H1 (cell line): ENCODE measurements at regions not wholly inside any gene's neighbourhood (a gene's known extent, or its start where the extent isn't known, plus 50 kb on each side); places are given as distances from the start of the nearest gene placed in this dataset.

Experiments
- CTCF ChIA-PET: fragments of 300-600 bp; sonication (Branson Sonifier 250); formaldehyde crosslinking; loops from one replicate; lab custom pipeline; 2021; ENCODE audit not compliant: partially characterized antibody; lab: Charles Lee
- POLR2A ChIA-PET: fragments of 300-600 bp; sonication (Branson Sonifier 250); formaldehyde crosslinking; loops from one replicate; lab custom pipeline; 2021; ENCODE audit warnings: inconsistent platforms; ENCODE audit not compliant: partially characterized antibody; lab: Charles Lee
- DNase-seq, 2 experiments: peaks; one replicate each; pipeline versions ENCODE4 v3.0.0 to v3.0.0-alpha.2; 2010 to 2022; ENCODE audit warnings: low spot score in 2 of 2, low read depth in 1 of 2, mixed read lengths in 1 of 2
- FAIRE-seq: peaks from 2 replicates; lab custom pipeline; 2011; peaks lifted over from hg19 to GRCh38; lab: Jason Lieb, UNC
- H2AFZ ChIP-seq: 2 replicates; pipeline ENCODE4 v1.8.1; 2012; ENCODE audit warnings: low read length, inconsistent platforms
- H2AK5ac ChIP-seq: 2 replicates; pipeline ENCODE4 v1.6.1; 2013; ENCODE audit warnings: low read depth, low read length
- H2BK120ac ChIP-seq: replicated peaks from 2 replicates; pipeline ENCODE3; 2013; ENCODE audit warnings: low read depth, low read length, inconsistent platforms
- H2BK12ac ChIP-seq: 2 replicates; pipeline ENCODE4 v1.6.1; 2013; ENCODE audit warnings: low read depth, low read length
- H2BK15ac ChIP-seq: 2 replicates; pipeline ENCODE4 v1.6.1; 2013; ENCODE audit warnings: low read length
- H2BK20ac ChIP-seq: 2 replicates; pipeline ENCODE4 v1.6.1; 2013; ENCODE audit warnings: low read length
- H2BK5ac ChIP-seq: 2 replicates; pipeline ENCODE4 v1.6.1; 2013; ENCODE audit warnings: low read depth, low read length
- H3K14ac ChIP-seq: 2 replicates; pipeline ENCODE4 v1.6.1; 2013; ENCODE audit warnings: inconsistent platforms; ENCODE audit not compliant: insufficient read length
- H3K18ac ChIP-seq: 2 replicates; pipeline ENCODE4 v1.6.1; 2013; ENCODE audit warnings: low read length; ENCODE audit errors: extremely low read depth
- H3K23ac ChIP-seq: 2 replicates; pipeline ENCODE4 v1.6.1; 2013; ENCODE audit warnings: inconsistent platforms; ENCODE audit not compliant: insufficient read length
- H3K23me2 ChIP-seq: 2 replicates; pipeline ENCODE4 v1.6.1; 2013; ENCODE audit warnings: low read depth, low read length
- H3K27ac ChIP-seq: 2 replicates; pipeline ENCODE4 v1.6.1; 2011; ENCODE audit warnings: low read depth, low read length, inconsistent platforms
- H3K27me3 ChIP-seq, 4 experiments: replicated peaks in 1 of 4; 1 replicate in 1 of 4; 2 replicates in 3 of 4; pipeline versions ENCODE4 v1.6.1 to v1.8.1; 2011 to 2013; ENCODE audit warnings: low read length in 3 of 4, mild to moderate bottlenecking in 3 of 4, inconsistent platforms in 2 of 4, mixed read lengths in 2 of 4, moderate library complexity in 1 of 4; ENCODE audit not compliant: control insufficient read depth in 3 of 4, insufficient read depth in 3 of 4; ENCODE audit errors: extremely low read depth in 1 of 4
- H3K36me3 ChIP-seq, 4 experiments: 2 replicates each; pipeline versions ENCODE4 v1.6.1 to v1.8.1; 2011 to 2013; ENCODE audit warnings: mild to moderate bottlenecking in 4 of 4, low read length in 3 of 4, moderate library complexity in 2 of 4, control low read depth in 1 of 4, inconsistent platforms in 1 of 4; ENCODE audit not compliant: insufficient read depth in 4 of 4, control insufficient read depth in 2 of 4
- H3K4ac ChIP-seq: replicated peaks from 2 replicates; pipeline ENCODE3; 2013; ENCODE audit warnings: low read length, low read depth, mixed read lengths, inconsistent platforms; ENCODE audit not compliant: insufficient read length
- H3K4me1 ChIP-seq, 4 experiments: replicated peaks in 1 of 4; 1 replicate in 1 of 4; 2 replicates in 3 of 4; pipeline versions ENCODE4 v1.6.1 to v1.8.1; 2011 to 2013; ENCODE audit warnings: low read length in 3 of 4, inconsistent platforms in 2 of 4, mixed read lengths in 1 of 4; ENCODE audit not compliant: insufficient read depth in 4 of 4, control insufficient read depth in 3 of 4
- H3K4me2 ChIP-seq, 2 experiments: 2 replicates each; pipeline versions ENCODE4 v1.6.1 to v1.8.1; 2011 to 2013; ENCODE audit warnings: low read depth in 2 of 2, low read length in 2 of 2, control low read depth in 1 of 2, inconsistent platforms in 1 of 2, mild to moderate bottlenecking in 1 of 2; ENCODE audit not compliant: insufficient read depth in 1 of 2
- H3K4me3 ChIP-seq, 4 experiments: fragments of 200-600, 300-600 bp in 1 of 4; sonication (generic), shearing (Covaris generic), sonication (Bioruptor Twin) in 1 of 4; 2 replicates each; pipeline versions ENCODE4 v1.5.1 to v1.8.1; 2011 to 2016; ENCODE audit warnings: low read length in 4 of 4, low read depth in 3 of 4, control low read depth in 2 of 4, inconsistent platforms in 2 of 4, mild to moderate bottlenecking in 2 of 4, mixed read lengths in 1 of 4, moderate library complexity in 1 of 4; ENCODE audit not compliant: insufficient read depth in 2 of 4; ENCODE audit errors: extremely low read depth in 1 of 4
- H3K56ac ChIP-seq: replicated peaks from 2 replicates; pipeline ENCODE3; 2013; ENCODE audit warnings: low read depth, mild to moderate bottlenecking, mixed read lengths, low read length, inconsistent platforms; ENCODE audit not compliant: insufficient read length
- H3K79me1 ChIP-seq: 2 replicates; pipeline ENCODE4 v1.6.1; 2013; ENCODE audit warnings: low read depth, low read length, control low read depth
- H3K79me2 ChIP-seq, 2 experiments: 2 replicates each; pipeline versions ENCODE4 v1.6.1 to v1.8.1; 2012 to 2013; ENCODE audit warnings: low read length in 2 of 2, mild to moderate bottlenecking in 2 of 2, inconsistent platforms in 1 of 2; ENCODE audit not compliant: insufficient read depth in 2 of 2, control insufficient read depth in 1 of 2
- H3K9ac ChIP-seq, 4 experiments: replicated peaks in 1 of 4; 1 replicate in 1 of 4; 2 replicates in 3 of 4; pipeline versions ENCODE4 v1.6.1 to v1.8.1; 2011 to 2013; ENCODE audit warnings: low read depth in 3 of 4, low read length in 3 of 4, control low read depth in 2 of 4, mild to moderate bottlenecking in 2 of 4, moderate library complexity in 2 of 4, inconsistent platforms in 1 of 4; ENCODE audit errors: extremely low read depth in 1 of 4
- H3K9me3 ChIP-seq, 2 experiments: 2 replicates each; pipeline versions ENCODE4 v1.6.1 to v1.8.1; 2012 to 2013; ENCODE audit warnings: mild to moderate bottlenecking in 2 of 2, moderate library complexity in 2 of 2, control low read depth in 1 of 2, inconsistent platforms in 1 of 2, low read depth in 1 of 2, low read length in 1 of 2, mixed read lengths in 1 of 2; ENCODE audit not compliant: insufficient read depth in 2 of 2
- H4K20me1 ChIP-seq, 2 experiments: replicated peaks in 1 of 2; 2 replicates each; pipeline versions ENCODE3 to v1.8.1; 2011 to 2013; ENCODE audit warnings: inconsistent platforms in 2 of 2, low read length in 2 of 2, mild to moderate bottlenecking in 1 of 2; ENCODE audit not compliant: insufficient read depth in 2 of 2, control insufficient read depth in 1 of 2
- H4K5ac ChIP-seq: 2 replicates; pipeline ENCODE4 v1.6.1; 2013; ENCODE audit warnings: low read length, low read depth, mixed read lengths, inconsistent platforms; ENCODE audit not compliant: insufficient read length
- H4K8ac ChIP-seq: 2 replicates; pipeline ENCODE4 v1.8.0; 2013; ENCODE audit warnings: mild to moderate bottlenecking, moderate library complexity, low read length, inconsistent platforms; ENCODE audit not compliant: insufficient read depth; ENCODE audit errors: extremely low read depth
- H4K91ac ChIP-seq: replicated peaks from 2 replicates; pipeline ENCODE3; 2013; ENCODE audit warnings: low read length, mixed read lengths, inconsistent platforms; ENCODE audit not compliant: insufficient read length
- ASH2L ChIP-seq: fragments of 200-600, 300-600 bp; sonication (generic); IDR thresholded peaks from one replicate; pipeline ENCODE4 v1.7.1; 2017; ENCODE audit warnings: low read length
- EGR1 ChIP-seq: IDR thresholded peaks from 2 replicates; pipeline ENCODE4 v1.6.1; 2011; ENCODE audit warnings: low read depth, low read length, borderline replicate concordance
- KDM4A ChIP-seq: IDR thresholded peaks from one replicate; pipeline ENCODE4 v1.7.1; 2012; ENCODE audit warnings: low read depth, mild to moderate bottlenecking, moderate library complexity, low read length, inconsistent platforms; ENCODE audit not compliant: severe bottlenecking
- MAX ChIP-seq: IDR thresholded peaks from 2 replicates; pipeline ENCODE4 v1.6.1; 2012; ENCODE audit warnings: inconsistent platforms
- NANOG ChIP-seq: IDR thresholded peaks from 2 replicates; pipeline ENCODE4 v1.6.1; 2011; ENCODE audit warnings: low read length, low read depth, mild to moderate bottlenecking, inconsistent platforms; ENCODE audit not compliant: insufficient read depth, poor library complexity, severe bottlenecking
- NRF1 ChIP-seq: IDR thresholded peaks from 2 replicates; pipeline ENCODE4 v1.6.1; 2011; ENCODE audit warnings: mild to moderate bottlenecking, low read depth, low read length, improper control_type of control experiment
- PHF8 ChIP-seq: fragments of 200-600 bp; sonication (generic); conservative IDR thresholded peaks from 2 replicates; pipeline ENCODE4 v1.7.1; 2012; ENCODE audit warnings: low read depth, mild to moderate bottlenecking, inconsistent platforms, low read length, moderate library complexity
- RAD21 ChIP-seq, 2 experiments: IDR thresholded peaks in 1 of 2; conservative IDR thresholded peaks in 1 of 2; 2 replicates each; pipeline ENCODE4 v1.6.1; 2011; ENCODE audit warnings: low read depth in 2 of 2, low read length in 2 of 2, improper control_type of control experiment in 1 of 2, inconsistent platforms in 1 of 2, mild to moderate bottlenecking in 1 of 2, moderate library complexity in 1 of 2
- SIX5 ChIP-seq: IDR thresholded peaks from 2 replicates; pipeline ENCODE4 v1.6.1; 2011; ENCODE audit warnings: mild to moderate bottlenecking, low read depth, low read length
- ZNF274 ChIP-seq: IDR thresholded peaks from 2 replicates; pipeline ENCODE4 v1.7.0; 2012; ENCODE audit warnings: low read length, borderline replicate concordance; ENCODE audit errors: extremely low read depth
- WGBS, 2 experiments: shearing (Covaris generic) in 1 of 2; methylation state at CpG; one replicate each; pipeline versions ENCODE4 v1.1.6 to v1.1.7; 2013 to 2015; ENCODE audit warnings: low lambda C conversion rate in 2 of 2, mixed read lengths in 2 of 2, inconsistent platforms in 1 of 2, low coverage in 1 of 2, missing lambda C conversion rate in 1 of 2; ENCODE audit not compliant: insufficient replicate concordance in 2 of 2, insufficient coverage in 1 of 2, insufficient read length in 1 of 2; ENCODE audit errors: extremely low coverage in 1 of 2, missing lambda C conversion rate in 1 of 2; 5-methylcytosine and 5-hydroxymethylcytosine counted together
- TF ChIP-seq, protein P1 (sequence below): IDR thresholded peaks from 2 replicates; pipeline ENCODE4 v1.6.1; 2011; ENCODE audit warnings: low read depth, mild to moderate bottlenecking, low read length; ENCODE audit not compliant: insufficient read depth
- TF ChIP-seq, protein P2 (sequence below): IDR thresholded peaks from 2 replicates; pipeline ENCODE4 v1.6.1; 2012; ENCODE audit warnings: inconsistent platforms

- Histone ChIP-seq H3K79me2 (no peaks in the 10 kb centered on the region), H3K4me3 (no peak overlapping the region), H3K4me2 (no peak overlapping the region), H4K8ac (no peak overlapping the region), H3K23ac (no peak overlapping the region), H3K4ac (no peak overlapping the region), H4K5ac (no peak overlapping the region), H2BK15ac (no peak overlapping the region), H4K91ac (no peak overlapping the region), H2AK5ac (no peak overlapping the region), H3K79me1 (no peaks in the 10 kb centered on the region), H3K18ac (no peak overlapping the region), H3K23me2 (no peaks in the 10 kb centered on the region), H2BK5ac (no peak overlapping the region), H3K36me3 (no peaks in the 10 kb centered on the region), H2BK12ac (no peak overlapping the region), H4K20me1 (no peaks in the 10 kb centered on the region), H3K27me3 (no peaks in the 10 kb centered on the region), H3K4me1 (no peaks in the 10 kb centered on the region), H2BK20ac (no peak overlapping the region), H3K56ac (no peak overlapping the region), H3K9me3 (no peaks in the 10 kb centered on the region), H3K27ac (no peak overlapping the region), H3K9ac (no peak overlapping the region), H2BK120ac (no peak overlapping the region), H2AFZ (no peak overlapping the region), H3K14ac (no peak overlapping the region)
- 86% methylated on average over 4 of the region's 4 CpGs; no CpG with 5 or more reads in 1 of the 2 experiments for WGBS, 2 experiments
- POLR2A ChIA-PET = no interaction called here
- DNase-seq (no peak), FAIRE-seq (no peak)
- CTCF ChIA-PET = no interaction called here
- TF ChIP-seq SIX5 (no peak), ZNF274 (no peak), ASH2L (no peak), MAX (no peak), PHF8 (no peak), NRF1 (no peak), NANOG (no peak), KDM4A (no peak), RAD21 (IDR thresholded peaks at IDR 0.05 in 1 of 2, conservative IDR thresholded peaks at IDR 0.05 in 1 of 2; ENCODE audit: low read depth in 2 of 2, low read length in 2 of 2) (no peak), EGR1 (no peak)
- TF ChIP-seq, protein P1, sequence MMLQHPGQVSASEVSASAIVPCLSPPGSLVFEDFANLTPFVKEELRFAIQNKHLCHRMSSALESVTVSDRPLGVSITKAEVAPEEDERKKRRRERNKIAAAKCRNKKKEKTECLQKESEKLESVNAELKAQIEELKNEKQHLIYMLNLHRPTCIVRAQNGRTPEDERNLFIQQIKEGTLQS = no peak
- TF ChIP-seq, protein P2, sequence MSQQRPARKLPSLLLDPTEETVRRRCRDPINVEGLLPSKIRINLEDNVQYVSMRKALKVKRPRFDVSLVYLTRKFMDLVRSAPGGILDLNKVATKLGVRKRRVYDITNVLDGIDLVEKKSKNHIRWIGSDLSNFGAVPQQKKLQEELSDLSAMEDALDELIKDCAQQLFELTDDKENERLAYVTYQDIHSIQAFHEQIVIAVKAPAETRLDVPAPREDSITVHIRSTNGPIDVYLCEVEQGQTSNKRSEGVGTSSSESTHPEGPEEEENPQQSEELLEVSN = no peak
Measured at GRCh38 chr2:166651080-166651675, 157.1 kb upstream of the SCN7A start.
